ENCODE measurements at regions not wholly inside any gene's neighbourhood (a gene's known extent, or its start where the extent isn't known, plus 50 kb on each side); places are given as distances from the start of the nearest gene placed in this dataset.

GRCh38 chr5:156230887-156231286 lies 96.1 kb upstream of the SGCD start:
- DNase-seq (ENCODE audit: low read depth), result no peak
- no peak for TF ChIP-seq CTCF (conservative IDR thresholded peaks at IDR 0.05; ENCODE audit: low read depth, low read length)
- no peak overlapping the region for H3K4me3 ChIP-seq (ENCODE audit: low read depth, low read length)

DNA sequence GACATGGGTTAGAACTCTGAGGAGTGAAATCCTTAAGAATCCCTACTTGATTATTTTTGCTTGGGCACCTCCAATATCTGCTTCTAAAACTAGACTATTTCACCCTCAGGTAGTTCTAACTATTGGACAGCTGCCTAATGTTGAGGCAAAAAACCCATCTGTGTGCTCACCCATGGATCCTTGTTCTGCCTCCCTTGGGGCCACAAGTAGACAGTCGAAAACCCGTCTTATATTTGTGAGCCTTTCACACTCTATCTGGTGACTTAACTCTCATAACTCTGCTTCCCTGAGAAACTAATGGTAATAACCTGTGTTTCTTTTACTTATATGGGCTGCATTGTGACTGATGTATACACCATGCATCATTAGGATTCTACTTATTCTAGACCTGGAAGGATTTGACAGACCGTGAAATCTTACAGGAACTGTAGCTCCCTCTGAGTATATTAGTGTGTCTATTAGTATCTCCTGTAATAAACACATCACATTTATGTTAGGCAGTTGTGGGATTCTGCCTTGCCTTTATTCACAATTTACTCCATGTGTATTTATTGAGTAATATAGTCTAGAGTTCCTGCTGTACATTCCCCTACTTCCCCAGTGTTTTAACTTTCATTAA lies 94.6 kb upstream of the SGCD start:
- H3K4me3 ChIP-seq (ENCODE audit: low read depth, low read length), result no peak overlapping the region
- no peak for TF ChIP-seq CTCF (conservative IDR thresholded peaks at IDR 0.05; ENCODE audit: low read depth, low read length)
- no peak for DNase-seq (ENCODE audit: low read depth)

GRCh38 chr5:156237361-156237760 lies 89.6 kb upstream of the SGCD start:
- DNase-seq (ENCODE audit: low read depth), result no peak
- H3K4me3 ChIP-seq (ENCODE audit: low read depth, low read length), result no peak overlapping the region
- TF ChIP-seq CTCF (conservative IDR thresholded peaks at IDR 0.05; ENCODE audit: low read depth, low read length), result no peak

DNA sequence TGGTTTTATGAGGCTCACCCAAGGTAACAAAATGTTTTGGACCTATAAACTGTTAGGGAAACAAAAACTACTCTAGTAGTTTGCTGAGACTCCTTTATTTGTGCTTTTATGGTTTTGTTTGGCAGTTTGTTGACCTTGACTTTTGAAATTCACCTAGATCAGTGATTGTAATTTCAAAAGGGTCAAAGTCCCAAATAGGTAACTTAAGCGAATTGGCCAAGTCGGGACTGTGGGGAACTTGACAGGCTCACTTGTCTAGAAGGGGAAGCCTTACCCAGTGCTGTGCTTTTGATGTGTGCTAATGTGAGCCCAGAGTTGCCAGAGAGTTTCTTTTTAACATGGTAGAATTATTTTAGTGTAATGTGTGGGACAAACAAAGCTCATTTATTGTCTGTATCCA lies 87.2 kb upstream of the SGCD start:
- DNase-seq (ENCODE audit: low read depth), result no peak
- TF ChIP-seq CTCF (conservative IDR thresholded peaks at IDR 0.05; ENCODE audit: low read depth, low read length), result no peak
- H3K4me3 ChIP-seq (ENCODE audit: low read depth, low read length), result no peak overlapping the region

DNA sequence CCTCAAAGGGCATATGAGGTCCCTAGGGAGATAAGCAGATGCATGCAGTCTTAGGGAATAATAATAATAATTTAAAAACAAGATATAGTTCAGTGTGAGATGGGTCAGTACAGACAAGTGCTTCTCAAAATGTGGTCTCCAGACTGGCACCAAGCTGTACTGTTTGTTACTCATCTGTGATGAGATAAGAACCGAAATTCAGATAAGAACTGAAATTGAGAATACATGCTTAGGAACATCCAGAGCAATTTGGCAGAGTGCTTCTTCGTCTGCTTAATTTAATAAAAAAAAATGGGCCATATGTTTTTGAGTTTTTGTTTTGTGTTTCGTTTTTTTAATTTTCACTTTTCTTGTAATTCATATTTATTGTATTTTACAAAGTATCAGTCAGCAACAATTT lies 86.5 kb upstream of the SGCD start:
- TF ChIP-seq CTCF (conservative IDR thresholded peaks at IDR 0.05; ENCODE audit: low read depth, low read length), result no peak
- DNase-seq (ENCODE audit: low read depth), result no peak
- no peak overlapping the region for H3K4me3 ChIP-seq (ENCODE audit: low read depth, low read length)

DNA sequence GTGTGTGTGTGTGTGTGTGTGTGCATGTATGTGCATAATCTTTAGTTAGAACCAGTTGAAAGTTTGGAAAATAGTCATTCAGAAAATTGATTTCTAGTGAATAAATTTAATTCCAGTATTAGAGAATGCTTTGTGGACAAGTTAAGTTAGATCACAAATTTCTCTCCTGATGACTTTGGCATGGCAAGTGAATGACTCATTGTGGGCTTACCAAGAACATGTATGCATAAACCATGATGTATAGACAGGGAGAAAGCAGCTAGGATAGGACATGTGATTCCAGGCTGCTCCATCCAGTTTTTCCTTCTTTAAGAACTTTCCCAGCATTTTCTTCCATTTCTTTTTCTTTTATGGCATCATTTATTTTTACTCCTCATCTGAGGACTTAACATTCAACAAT lies 85.7 kb upstream of the SGCD start:
- no peak overlapping the region for H3K4me3 ChIP-seq (ENCODE audit: low read depth, low read length)
- DNase-seq (ENCODE audit: low read depth), result no peak
- no peak for TF ChIP-seq CTCF (conservative IDR thresholded peaks at IDR 0.05; ENCODE audit: low read depth, low read length)

- no peak overlapping the region for H3K4me3 ChIP-seq (ENCODE audit: low read depth, low read length)
- no peak for DNase-seq (ENCODE audit: low read depth)
- TF ChIP-seq CTCF (conservative IDR thresholded peaks at IDR 0.05; ENCODE audit: low read depth, low read length), result no peak
Measured at GRCh38 chr5:156245895-156246294, 81.1 kb upstream of the SGCD start.

Measured in choroid plexus epithelial cell (primary cell).